ENCODE measurements at regions not wholly inside any gene's neighbourhood (a gene's known extent, or its start where the extent isn't known, plus 50 kb on each side); places are given as distances from the start of the nearest gene placed in this dataset.

DNA sequence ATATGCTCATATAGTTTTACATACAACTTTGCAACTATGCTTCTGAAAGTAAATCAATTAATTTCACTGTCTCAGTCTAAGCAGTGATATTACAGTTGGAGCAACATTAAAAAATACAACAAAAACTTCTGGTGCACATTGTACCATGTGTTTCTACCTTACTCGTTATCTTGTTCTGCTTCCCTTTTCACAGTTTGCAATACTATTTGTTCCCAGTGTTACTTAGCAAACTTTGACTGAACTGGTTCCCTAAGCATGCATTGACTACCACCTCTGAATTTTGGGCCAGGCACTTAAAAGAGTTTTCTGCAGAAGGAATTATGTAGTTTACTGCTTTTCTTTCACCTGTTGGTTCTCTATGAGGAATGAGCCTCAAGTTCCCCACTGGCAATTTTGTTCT lies 152.7 kb downstream of the SEC61B start (continued):
- TF ChIP-seq RXRA (IDR thresholded peaks at IDR 0.05; ENCODE audit: insufficient read depth, low read depth, low read length) (no peak), JUND (IDR thresholded peaks at IDR 0.05; ENCODE audit: low read length) (no peak), EZH2 (IDR thresholded peaks at IDR 0.05; ENCODE audit: low read depth, low read length, severe bottlenecking) (no peak), EGR1 (IDR thresholded peaks at IDR 0.05; ENCODE audit: borderline replicate concordance, low read depth, low read length) (no peak), TEAD4 (IDR thresholded peaks at IDR 0.05; ENCODE audit: low read depth, low read length) (no peak), FOSL1 (IDR thresholded peaks at IDR 0.05; ENCODE audit: insufficient read depth, low read depth, low read length) (no peak), NANOG (IDR thresholded peaks at IDR 0.05; ENCODE audit: insufficient read depth, low read depth, low read length, poor library complexity, severe bottlenecking) (no peak), CHD2 (IDR thresholded peaks at IDR 0.05; ENCODE audit: low read length) (no peak), SRF (IDR thresholded peaks at IDR 0.05; ENCODE audit: low read depth, low read length) (no peak), SAP30 (IDR thresholded peaks at IDR 0.05; ENCODE audit: insufficient read depth, insufficient replicate concordance, low read length) (no peak), POLR2A (IDR thresholded peaks at IDR 0.05; ENCODE audit: control extremely low read depth in 1 of 2, low read depth in 2 of 2, low read length in 2 of 2) (no peak), KDM5A (IDR thresholded peaks at IDR 0.05; ENCODE audit: low read length) (no peak), SUZ12 (IDR thresholded peaks at IDR 0.05; ENCODE audit: low read length) (no peak), TAF7 (optimal IDR thresholded peaks at IDR 0.05; ENCODE audit: borderline replicate concordance, low read depth, low read length) (no peak), SP2 (IDR thresholded peaks at IDR 0.05; ENCODE audit: low read length) (no peak), GABPA (IDR thresholded peaks at IDR 0.05; ENCODE audit: borderline replicate concordance, insufficient read depth, low read length) (no peak)
- TF ChIP-seq, protein P1, sequence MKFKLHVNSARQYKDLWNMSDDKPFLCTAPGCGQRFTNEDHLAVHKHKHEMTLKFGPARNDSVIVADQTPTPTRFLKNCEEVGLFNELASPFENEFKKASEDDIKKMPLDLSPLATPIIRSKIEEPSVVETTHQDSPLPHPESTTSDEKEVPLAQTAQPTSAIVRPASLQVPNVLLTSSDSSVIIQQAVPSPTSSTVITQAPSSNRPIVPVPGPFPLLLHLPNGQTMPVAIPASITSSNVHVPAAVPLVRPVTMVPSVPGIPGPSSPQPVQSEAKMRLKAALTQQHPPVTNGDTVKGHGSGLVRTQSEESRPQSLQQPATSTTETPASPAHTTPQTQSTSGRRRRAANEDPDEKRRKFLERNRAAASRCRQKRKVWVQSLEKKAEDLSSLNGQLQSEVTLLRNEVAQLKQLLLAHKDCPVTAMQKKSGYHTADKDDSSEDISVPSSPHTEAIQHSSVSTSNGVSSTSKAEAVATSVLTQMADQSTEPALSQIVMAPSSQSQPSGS (IDR thresholded peaks at IDR 0.05; ENCODE audit: low read length) = no peak
